IMR-90 (cell line): ENCODE measurements at regions not wholly inside any gene's neighbourhood (a gene's known extent, or its start where the extent isn't known, plus 50 kb on each side); places are given as distances from the start of the nearest gene placed in this dataset.

Experiments used
- ATAC-seq: fragments of 200-7000 bp; cut with Tn5 transposase; 2 replicates; pipeline ENCODE4 v1.9.1; 2020; ENCODE audit warnings: low read depth, mild to moderate bottlenecking, moderate library complexity
- BruUV-seq: library from RNA; stranded (reverse); fragments of 400-500 nt; replicated peaks from 2 replicates; lab custom pipeline; 2021; lab: Mats Ljungman, UMichigan
- CTCF ChIA-PET: fragments of 300-600 bp; formaldehyde crosslinking; extraction: SDS; loops from one replicate; lab custom pipeline; 2021; ENCODE audit warnings: antibody characterized with exemption; lab: Yijun Ruan, JAX
- POLR2A ChIA-PET: fragments of 300-600 bp; sonication (Branson Sonifier 250); formaldehyde crosslinking; loops from one replicate; lab custom pipeline; 2022; ENCODE audit warnings: antibody characterized with exemption; ENCODE audit not compliant: unreplicated experiment; lab: Charles Lee
- DNase-seq: peaks from one replicate; pipeline ENCODE4 v3.0.0; 2013
- H2AFZ ChIP-seq: replicated peaks from 2 replicates; pipeline ENCODE3; 2013; ENCODE audit warnings: low read length, mild to moderate bottlenecking; ENCODE audit not compliant: poor library complexity
- H2AK5ac ChIP-seq: 2 replicates; pipeline ENCODE4 v1.6.1; 2013; ENCODE audit warnings: low read depth, low read length, inconsistent platforms
- H2AK9ac ChIP-seq: replicated peaks from 2 replicates; pipeline ENCODE3; 2013; ENCODE audit warnings: mild to moderate bottlenecking, low read depth, low read length, moderate library complexity; ENCODE audit not compliant: poor library complexity
- H2BK120ac ChIP-seq: 2 replicates; pipeline ENCODE4 v1.6.1; 2013; ENCODE audit warnings: low read depth, low read length, inconsistent platforms
- H2BK15ac ChIP-seq: 3 replicates; pipeline ENCODE4 v1.6.1; 2013; ENCODE audit warnings: low read depth, low read length, inconsistent platforms
- H2BK20ac ChIP-seq: 2 replicates; pipeline ENCODE4 v1.6.1; 2013; ENCODE audit warnings: low read depth, mild to moderate bottlenecking, inconsistent platforms, low read length, moderate library complexity
- H2BK5ac ChIP-seq: 2 replicates; pipeline ENCODE4 v1.6.1; 2013; ENCODE audit warnings: mild to moderate bottlenecking, low read depth, low read length, inconsistent platforms; ENCODE audit not compliant: poor library complexity, severe bottlenecking
- H3K14ac ChIP-seq: replicated peaks from 2 replicates; pipeline ENCODE4 v1.6.1; 2013; ENCODE audit warnings: low read depth, low read length, inconsistent platforms
- H3K18ac ChIP-seq: 2 replicates; pipeline ENCODE4 v1.6.1; 2013; ENCODE audit warnings: low read depth, low read length, control low read depth
- H3K23ac ChIP-seq: 2 replicates; pipeline ENCODE4 v1.6.1; 2013; ENCODE audit warnings: low read depth, low read length, inconsistent platforms
- H3K27ac ChIP-seq: 2 replicates; pipeline ENCODE4 v1.5.1; 2013; ENCODE audit warnings: mild to moderate bottlenecking, control low read depth, low read length; ENCODE audit not compliant: insufficient read depth
- H3K27me3 ChIP-seq: 2 replicates; pipeline ENCODE4 v1.6.1; 2013; ENCODE audit warnings: low read length; ENCODE audit not compliant: control insufficient read depth, insufficient read depth
- H3K36me3 ChIP-seq: 2 replicates; pipeline ENCODE4 v1.6.1; 2013; ENCODE audit warnings: low read length, mixed read lengths; ENCODE audit not compliant: control insufficient read depth, insufficient read depth
- H3K4ac ChIP-seq: 2 replicates; pipeline ENCODE4 v1.6.1; 2013; ENCODE audit warnings: low read depth, low read length, inconsistent platforms
- H3K4me1 ChIP-seq: 2 replicates; pipeline ENCODE4 v1.6.1; 2013; ENCODE audit warnings: low read length, mixed read lengths; ENCODE audit not compliant: control insufficient read depth, insufficient read depth
- H3K4me2 ChIP-seq: 2 replicates; pipeline ENCODE4 v1.6.1; 2013; ENCODE audit warnings: low read depth, mild to moderate bottlenecking, control low read depth, low read length, moderate library complexity
- H3K4me3 ChIP-seq: 2 replicates; pipeline ENCODE4 v1.5.1; 2013; ENCODE audit warnings: low read depth, mild to moderate bottlenecking, control low read depth, low read length, moderate library complexity; ENCODE audit not compliant: insufficient read depth
- H3K56ac ChIP-seq: 2 replicates; pipeline ENCODE4 v1.6.1; 2013; ENCODE audit warnings: low read length, inconsistent platforms; ENCODE audit not compliant: insufficient read depth; ENCODE audit errors: extremely low read depth
- H3K79me1 ChIP-seq, 2 experiments: 2 replicates each; pipeline ENCODE4 v1.6.1; 2013; ENCODE audit warnings: low read length in 2 of 2, inconsistent platforms in 1 of 2, low read depth in 1 of 2
- H3K9ac ChIP-seq: 2 replicates; pipeline ENCODE4 v1.6.1; 2013; ENCODE audit warnings: low read depth, low read length, control low read depth
- H3K9me1 ChIP-seq: 2 replicates; pipeline ENCODE4 v1.6.1; 2013; ENCODE audit warnings: low read length, inconsistent platforms; ENCODE audit not compliant: insufficient read depth
- H3K9me3 ChIP-seq: 2 replicates; pipeline ENCODE4 v1.6.1; 2013; ENCODE audit warnings: low read length; ENCODE audit not compliant: control insufficient read depth, insufficient read depth
- H4K20me1 ChIP-seq: 2 replicates; pipeline ENCODE4 v1.6.1; 2013; ENCODE audit warnings: low read length, inconsistent platforms; ENCODE audit not compliant: insufficient read depth
- H4K5ac ChIP-seq: 2 replicates; pipeline ENCODE4 v1.6.1; 2013; ENCODE audit warnings: mild to moderate bottlenecking, low read depth, low read length, control low read depth
- H4K8ac ChIP-seq, 2 experiments: 2 replicates each; pipeline ENCODE4 v1.6.1; 2013; ENCODE audit warnings: low read depth in 2 of 2, low read length in 2 of 2, control low read depth in 1 of 2, inconsistent platforms in 1 of 2
- H4K91ac ChIP-seq: 2 replicates; pipeline ENCODE4 v1.6.1; 2013; ENCODE audit warnings: low read depth, low read length, inconsistent platforms; ENCODE audit not compliant: insufficient read depth
- CEBPB ChIP-seq: IDR thresholded peaks from 2 replicates; pipeline ENCODE4 v1.6.1; 2012; ENCODE audit warnings: low read depth, low read length, improper control_type of control experiment
- MXI1 ChIP-seq: IDR thresholded peaks from 2 replicates; pipeline ENCODE4 v1.6.1; 2012; ENCODE audit warnings: low read depth, mild to moderate bottlenecking, low read length, moderate library complexity, borderline replicate concordance
- SMC3 ChIP-seq: fragments of 150-350 bp; IDR thresholded peaks from 2 replicates; pipeline ENCODE4 v1.6.1; 2016; ENCODE audit warnings: low read depth, mild to moderate bottlenecking, antibody characterized with exemption, low read length, moderate library complexity
- WGBS, 2 experiments: methylation state at CpG; one replicate each; pipeline versions ENCODE4 v1.1.5 to v1.1.7; 2013; ENCODE audit warnings: missing lambda C conversion rate in 2 of 2; ENCODE audit not compliant: insufficient read length in 1 of 2; ENCODE audit errors: extremely low coverage in 2 of 2; 5-methylcytosine and 5-hydroxymethylcytosine counted together
- dilution Hi-C: fragments of 300-500 bp; cut with HindIII; formaldehyde crosslinking; loops from one replicate; pipeline ENCODE4 v1.14.3; 2018; ENCODE audit warnings: low sequenced_read_pairs; ENCODE audit not compliant: unreplicated experiment
- in situ Hi-C: fragments of 300-500 bp; cut with MboI; formaldehyde crosslinking; loops from 3 replicates; pipeline ENCODE4 v1.14.3; 2019; ENCODE audit warnings: low sequenced_read_pairs, inconsistent platforms, mixed read lengths
- intact Hi-C: fragments of 100-400 bp; cut with micrococcal nuclease; formaldehyde crosslinking; loops from 2 replicates; pipeline ENCODE4 v1.10.0; 2022
- TF ChIP-seq, protein P1 (sequence below): conservative IDR thresholded peaks from 2 replicates; pipeline ENCODE4 v1.5.1; 2012; ENCODE audit warnings: mild to moderate bottlenecking, low read depth, low read length, improper control_type of control experiment
- TF ChIP-seq, protein P2 (sequence below): fragments of 150-350 bp; IDR thresholded peaks from 2 replicates; pipeline ENCODE4 v1.6.1; 2017; ENCODE audit warnings: mild to moderate bottlenecking, antibody characterized with exemption, low read length, low read depth

DNA sequence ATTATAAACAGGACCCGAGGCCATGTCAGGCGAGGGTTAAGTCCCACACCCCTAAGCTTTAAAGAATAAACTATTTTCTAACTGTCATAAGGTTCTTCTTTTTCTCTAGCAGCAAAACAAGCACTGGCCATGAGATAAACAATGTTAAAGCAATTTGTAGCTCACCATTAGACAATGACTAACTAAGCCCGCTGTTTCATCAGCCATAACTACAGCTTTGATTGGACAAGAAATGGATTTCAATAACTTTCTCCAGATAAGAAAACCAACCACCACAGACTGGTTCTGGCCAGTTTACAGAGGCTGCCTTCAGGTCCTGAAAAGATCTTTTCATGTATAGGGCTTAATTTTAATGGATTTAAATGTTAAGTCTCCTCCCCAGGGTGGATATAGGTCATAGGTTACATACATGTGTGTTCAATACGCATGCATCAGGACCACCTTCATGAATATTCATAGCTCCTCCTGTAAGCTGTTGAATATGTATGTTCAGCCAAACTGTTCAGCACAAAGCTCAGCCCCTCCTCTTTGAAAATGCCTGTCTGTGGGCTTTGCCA is 108.7 kb upstream of the RAB6C start:
- Histone ChIP-seq H3K27ac (no peak overlapping the region), H3K36me3 (no peaks in the 10 kb centered on the region), H4K20me1 (no peaks in the 10 kb centered on the region), H3K9ac (no peak overlapping the region), H3K23ac (no peak overlapping the region), H2BK120ac (no peak overlapping the region), H3K9me1 (no peaks in the 10 kb centered on the region), H3K79me1 (no peaks in the 10 kb centered on the region), H2BK5ac (no peak overlapping the region), H3K4ac (no peak overlapping the region), H2AK9ac (no peak overlapping the region), H4K8ac (no peak overlapping the region), H3K4me3 (no peak overlapping the region), H2BK15ac (no peak overlapping the region), H3K18ac (no peak overlapping the region), H4K91ac (no peak overlapping the region), H2AFZ (no peak overlapping the region), H3K4me2 (no peak overlapping the region), H2BK20ac (no peak overlapping the region), H3K9me3 (no peaks in the 10 kb centered on the region), H3K56ac (no peak overlapping the region), H2AK5ac (no peak overlapping the region), H3K4me1 (no peaks in the 10 kb centered on the region), H4K5ac (no peak overlapping the region), H3K27me3 (no peaks in the 10 kb centered on the region), H3K14ac (no peak overlapping the region)
- dilution Hi-C loops = no loop called here
- in situ Hi-C loops = loop anchor here (25.0 kb wide), 1 partner anchor 1708 kb away; no protein-coding TSS in a partner anchor
- no CpG with 5 or more reads among the region's 4 CpGs for WGBS, 2 experiments
- intact Hi-C loops = no loop called here
- TF ChIP-seq CEBPB (no peak), SMC3 (no peak), MXI1 (no peak)
- TF ChIP-seq, protein P1, sequence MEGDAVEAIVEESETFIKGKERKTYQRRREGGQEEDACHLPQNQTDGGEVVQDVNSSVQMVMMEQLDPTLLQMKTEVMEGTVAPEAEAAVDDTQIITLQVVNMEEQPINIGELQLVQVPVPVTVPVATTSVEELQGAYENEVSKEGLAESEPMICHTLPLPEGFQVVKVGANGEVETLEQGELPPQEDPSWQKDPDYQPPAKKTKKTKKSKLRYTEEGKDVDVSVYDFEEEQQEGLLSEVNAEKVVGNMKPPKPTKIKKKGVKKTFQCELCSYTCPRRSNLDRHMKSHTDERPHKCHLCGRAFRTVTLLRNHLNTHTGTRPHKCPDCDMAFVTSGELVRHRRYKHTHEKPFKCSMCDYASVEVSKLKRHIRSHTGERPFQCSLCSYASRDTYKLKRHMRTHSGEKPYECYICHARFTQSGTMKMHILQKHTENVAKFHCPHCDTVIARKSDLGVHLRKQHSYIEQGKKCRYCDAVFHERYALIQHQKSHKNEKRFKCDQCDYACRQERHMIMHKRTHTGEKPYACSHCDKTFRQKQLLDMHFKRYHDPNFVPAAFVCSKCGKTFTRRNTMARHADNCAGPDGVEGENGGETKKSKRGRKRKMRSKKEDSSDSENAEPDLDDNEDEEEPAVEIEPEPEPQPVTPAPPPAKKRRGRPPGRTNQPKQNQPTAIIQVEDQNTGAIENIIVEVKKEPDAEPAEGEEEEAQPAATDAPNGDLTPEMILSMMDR = no peak
- TF ChIP-seq, protein P2, sequence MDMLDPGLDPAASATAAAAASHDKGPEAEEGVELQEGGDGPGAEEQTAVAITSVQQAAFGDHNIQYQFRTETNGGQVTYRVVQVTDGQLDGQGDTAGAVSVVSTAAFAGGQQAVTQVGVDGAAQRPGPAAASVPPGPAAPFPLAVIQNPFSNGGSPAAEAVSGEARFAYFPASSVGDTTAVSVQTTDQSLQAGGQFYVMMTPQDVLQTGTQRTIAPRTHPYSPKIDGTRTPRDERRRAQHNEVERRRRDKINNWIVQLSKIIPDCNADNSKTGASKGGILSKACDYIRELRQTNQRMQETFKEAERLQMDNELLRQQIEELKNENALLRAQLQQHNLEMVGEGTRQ = no peak
- BruUV-seq = no TSS peak
- CTCF ChIA-PET = no interaction called here
- POLR2A ChIA-PET = no interaction called here
- no peak for DNase-seq
- ATAC-seq = no peak
